Mesendoderm (in vitro differentiated cells): ENCODE measurements at regions not wholly inside any gene's neighbourhood (a gene's known extent, or its start where the extent isn't known, plus 50 kb on each side); places are given as distances from the start of the nearest gene placed in this dataset.
"Not testable (repeated sequence)": the region's sequence is repeated elsewhere in the genome, so short reads cannot be mapped to it uniquely, and the experiment has no call there.

Source experiments
- DNase-seq: peaks from one replicate; pipeline ENCODE4 v3.0.0; 2013
- H2AK5ac ChIP-seq: 2 replicates; pipeline ENCODE4 v1.6.1; 2013; ENCODE audit warnings: low read length, inconsistent platforms
- H2BK120ac ChIP-seq: 2 replicates; pipeline ENCODE4 v1.6.1; 2013; ENCODE audit warnings: low read depth, mild to moderate bottlenecking, low read length, moderate library complexity, mixed read lengths
- H2BK15ac ChIP-seq: replicated peaks from 2 replicates; pipeline ENCODE4 v1.6.1; 2013; ENCODE audit warnings: low read depth, mild to moderate bottlenecking, moderate library complexity
- H2BK5ac ChIP-seq: 2 replicates; pipeline ENCODE4 v1.6.1; 2013; ENCODE audit warnings: low read length, inconsistent platforms
- H3K18ac ChIP-seq: 2 replicates; pipeline ENCODE4 v1.6.1; 2013; ENCODE audit warnings: mild to moderate bottlenecking, low read length, mixed read lengths
- H3K23ac ChIP-seq: one replicate; pipeline ENCODE4 v1.6.1; 2013; ENCODE audit warnings: low read length
- H3K27ac ChIP-seq: 2 replicates; pipeline ENCODE4 v1.5.1; 2013; ENCODE audit warnings: low read depth, mild to moderate bottlenecking, inconsistent platforms, low read length, moderate library complexity
- H3K27me3 ChIP-seq: 2 replicates; pipeline ENCODE4 v1.6.1; 2013; ENCODE audit warnings: low read length, control low read depth, mild to moderate bottlenecking, inconsistent platforms; ENCODE audit not compliant: insufficient read depth, poor library complexity
- H3K36me3 ChIP-seq: 2 replicates; pipeline ENCODE4 v1.6.1; 2013; ENCODE audit warnings: low read length, inconsistent platforms; ENCODE audit not compliant: control insufficient read depth, insufficient read depth
- H3K4ac ChIP-seq: one replicate; pipeline ENCODE4 v1.6.1; 2013; ENCODE audit warnings: low read depth, mild to moderate bottlenecking, low read length, moderate library complexity
- H3K4me1 ChIP-seq: 2 replicates; pipeline ENCODE4 v1.6.1; 2013; ENCODE audit warnings: low read depth, low read length, inconsistent platforms; ENCODE audit not compliant: control insufficient read depth
- H3K4me2 ChIP-seq: 2 replicates; pipeline ENCODE4 v1.6.1; 2013; ENCODE audit warnings: low read length
- H3K4me3 ChIP-seq: 2 replicates; pipeline ENCODE4 v1.5.1; 2013; ENCODE audit warnings: mild to moderate bottlenecking, low read length
- H3K56ac ChIP-seq: one replicate; pipeline ENCODE4 v1.6.1; 2013; ENCODE audit warnings: low read length
- H3K79me1 ChIP-seq: 2 replicates; pipeline ENCODE4 v1.6.1; 2013; ENCODE audit warnings: low read length, inconsistent platforms
- H3K79me2 ChIP-seq: 2 replicates; pipeline ENCODE4 v1.6.1; 2013; ENCODE audit warnings: mild to moderate bottlenecking, low read length; ENCODE audit not compliant: control insufficient read depth, insufficient read depth
- H3K9ac ChIP-seq: 2 replicates; pipeline ENCODE4 v1.6.1; 2013; ENCODE audit warnings: low read length, inconsistent platforms
- H4K5ac ChIP-seq: one replicate; pipeline ENCODE4 v1.6.1; 2013; ENCODE audit warnings: low read length
- H4K8ac ChIP-seq: one replicate; pipeline ENCODE4 v1.6.1; 2013; ENCODE audit warnings: low read depth, mild to moderate bottlenecking, control low read depth, low read length, moderate library complexity
- WGBS: extraction: QIAGEN DNeasy Blood & Tissue Kit; methylation state at CpG from one replicate; pipeline ENCODE4 v1.1.7; 2013; ENCODE audit warnings: low lambda C conversion rate, missing lambda C conversion rate; ENCODE audit not compliant: insufficient coverage; ENCODE audit errors: extremely low coverage; 5-methylcytosine and 5-hydroxymethylcytosine counted together

DNA sequence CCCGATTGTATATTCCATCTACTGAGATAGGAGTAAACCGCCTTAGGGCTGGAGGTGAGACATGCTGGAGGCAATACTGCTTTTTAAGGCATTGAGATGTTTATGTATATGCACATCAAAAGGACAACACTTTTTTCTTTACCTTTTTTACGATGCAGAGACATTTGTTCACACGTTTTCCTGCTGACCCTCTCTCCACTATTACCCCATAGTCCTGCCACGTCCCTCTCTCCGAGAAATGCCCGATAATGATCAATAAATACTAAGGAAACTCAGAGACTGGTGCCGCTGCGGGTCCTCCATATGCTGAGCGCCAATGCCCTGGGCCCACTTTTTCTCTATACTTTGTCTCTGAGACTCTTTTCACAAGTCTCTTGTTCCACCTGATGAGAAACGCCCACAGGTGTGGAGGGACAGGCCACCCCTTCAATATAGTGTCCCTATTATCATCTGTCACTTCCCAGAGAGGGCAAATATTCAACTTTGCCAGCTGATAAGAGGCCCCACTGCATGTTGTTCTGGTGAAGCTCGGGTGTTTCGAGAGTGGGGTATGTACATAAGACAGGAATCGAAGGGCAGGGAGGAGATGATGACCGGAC is 4203.5 kb upstream of the OR11H1 start:
- not testable (repeated sequence) for H3K4me1 ChIP-seq, H3K9ac ChIP-seq, H4K8ac ChIP-seq, H3K27ac ChIP-seq, H3K23ac ChIP-seq, H3K27me3 ChIP-seq, H4K5ac ChIP-seq, H3K79me1 ChIP-seq, H3K18ac ChIP-seq, H3K4me2 ChIP-seq, H2BK120ac ChIP-seq, H3K4ac ChIP-seq, H2BK15ac ChIP-seq, H3K36me3 ChIP-seq, H3K79me2 ChIP-seq, DNase-seq, H3K4me3 ChIP-seq, H2BK5ac ChIP-seq, H2AK5ac ChIP-seq, H3K56ac ChIP-seq
- WGBS, result no CpG with 5 or more reads among the region's 15 CpGs

DNA sequence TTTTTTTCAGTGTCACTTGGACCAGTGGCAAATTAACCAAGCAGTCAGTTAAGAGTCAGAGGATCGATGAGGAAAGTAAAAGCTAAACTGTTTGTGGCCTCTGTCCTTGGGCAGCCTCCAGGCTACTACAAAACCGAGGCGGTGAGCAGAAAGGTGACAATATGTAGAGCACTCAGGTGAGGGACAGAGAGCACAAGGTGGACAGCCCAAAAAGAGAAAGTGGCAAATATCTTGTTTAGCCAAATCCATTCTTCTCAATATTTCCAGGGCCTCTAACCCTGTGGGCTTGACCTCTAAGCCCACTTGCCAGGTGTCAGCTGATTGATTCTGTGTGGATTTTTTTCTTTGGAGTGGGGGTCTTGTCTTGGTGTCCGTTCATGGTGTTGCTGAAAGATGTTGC is 4202.2 kb upstream of the OR11H1 start:
- Histone ChIP-seq H3K23ac (no peak overlapping the region), H2AK5ac (no peak overlapping the region), H4K8ac (no peak overlapping the region), H3K4me2 (no peak overlapping the region), H3K27me3 (no peaks in the 10 kb centered on the region), H3K56ac (no peak overlapping the region), H3K27ac (no peak overlapping the region), H3K79me2 (no peaks in the 10 kb centered on the region), H3K4ac (no peak overlapping the region), H2BK120ac (no peak overlapping the region), H3K18ac (no peak overlapping the region), H3K9ac (no peak overlapping the region), H3K36me3 (no peaks in the 10 kb centered on the region), H4K5ac (no peak overlapping the region), H3K79me1 (no peaks in the 10 kb centered on the region), H3K4me1 (no peaks in the 10 kb centered on the region), H2BK5ac (no peak overlapping the region), H3K4me3 (peak overlapping the region; percentile 5), H2BK15ac (no peak overlapping the region)
- no peak for DNase-seq
- no CpG with 5 or more reads among the region's 4 CpGs for WGBS

DNA sequence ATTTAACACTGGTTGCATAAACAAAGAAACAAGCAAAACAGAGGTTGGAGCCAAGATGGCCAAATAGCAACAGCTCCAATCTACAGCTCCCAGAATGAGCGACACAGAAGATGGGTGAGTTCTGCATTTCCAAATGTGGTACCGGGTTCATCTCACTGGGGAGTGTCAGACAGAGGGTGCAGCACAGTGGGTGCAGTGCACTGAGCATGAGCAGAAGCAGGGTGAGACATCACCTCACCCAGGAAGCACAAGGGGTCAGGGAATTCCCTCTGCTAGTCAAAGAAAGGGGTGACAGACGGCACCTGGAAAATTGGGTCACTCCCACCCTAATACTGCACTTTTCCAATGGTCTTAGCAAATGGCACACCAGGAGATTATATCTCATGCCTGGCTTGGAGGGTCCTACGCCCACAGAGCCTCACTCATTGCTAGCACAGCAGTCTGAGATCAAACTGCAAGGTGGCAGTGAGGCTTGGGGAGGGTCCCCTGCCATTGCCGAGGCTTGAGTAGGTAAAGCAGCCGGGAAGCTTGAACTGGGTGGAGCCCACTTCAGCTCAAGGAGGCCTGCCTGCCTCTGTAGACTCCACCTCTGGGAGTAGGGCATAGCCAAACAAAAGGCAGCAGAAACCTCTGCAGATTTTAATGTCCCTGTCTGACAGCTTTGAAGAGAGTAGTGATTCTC is 4186.5 kb upstream of the OR11H1 start:
- H3K4me1 ChIP-seq, H4K8ac ChIP-seq, H3K56ac ChIP-seq, H3K18ac ChIP-seq, H2BK15ac ChIP-seq, H3K79me1 ChIP-seq, H3K27ac ChIP-seq, H3K23ac ChIP-seq, H3K9ac ChIP-seq, H3K4me2 ChIP-seq, H3K36me3 ChIP-seq, H3K27me3 ChIP-seq, H3K4me3 ChIP-seq, H3K79me2 ChIP-seq, H3K4ac ChIP-seq, H2BK120ac ChIP-seq, H2BK5ac ChIP-seq, DNase-seq, H4K5ac ChIP-seq, H2AK5ac ChIP-seq: not testable (repeated sequence)
- WGBS, result no CpG with 5 or more reads among the region's 6 CpGs

DNA sequence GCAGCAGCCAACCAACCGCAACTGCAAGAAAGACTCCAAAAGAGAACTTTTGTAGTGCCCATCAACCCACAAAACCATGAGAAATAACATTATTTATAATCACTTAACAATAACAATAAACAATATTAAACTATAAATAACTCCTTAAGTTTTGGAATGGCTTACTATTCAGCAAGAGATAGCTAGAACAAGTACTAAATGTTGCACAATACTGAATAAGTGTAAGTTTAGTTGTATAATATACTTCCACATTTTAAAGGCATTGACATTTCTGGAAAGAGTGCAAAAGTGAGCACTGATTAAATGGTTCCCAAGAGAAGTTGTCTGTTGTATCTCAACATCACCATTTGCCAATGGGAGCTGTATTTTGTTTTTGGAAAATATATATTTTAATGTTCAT is 4176.8 kb upstream of the OR11H1 start:
- not testable (repeated sequence) for H3K4ac ChIP-seq, DNase-seq, H3K23ac ChIP-seq, H3K36me3 ChIP-seq, H3K4me1 ChIP-seq, H2BK120ac ChIP-seq, H2BK15ac ChIP-seq, H3K4me2 ChIP-seq, H3K9ac ChIP-seq, H3K79me1 ChIP-seq, H4K8ac ChIP-seq, H4K5ac ChIP-seq, H2BK5ac ChIP-seq, H3K27me3 ChIP-seq, H2AK5ac ChIP-seq, H3K27ac ChIP-seq, H3K56ac ChIP-seq, H3K4me3 ChIP-seq, H3K79me2 ChIP-seq, H3K18ac ChIP-seq
- no CpG with 5 or more reads among the region's 1 CpG for WGBS

DNA sequence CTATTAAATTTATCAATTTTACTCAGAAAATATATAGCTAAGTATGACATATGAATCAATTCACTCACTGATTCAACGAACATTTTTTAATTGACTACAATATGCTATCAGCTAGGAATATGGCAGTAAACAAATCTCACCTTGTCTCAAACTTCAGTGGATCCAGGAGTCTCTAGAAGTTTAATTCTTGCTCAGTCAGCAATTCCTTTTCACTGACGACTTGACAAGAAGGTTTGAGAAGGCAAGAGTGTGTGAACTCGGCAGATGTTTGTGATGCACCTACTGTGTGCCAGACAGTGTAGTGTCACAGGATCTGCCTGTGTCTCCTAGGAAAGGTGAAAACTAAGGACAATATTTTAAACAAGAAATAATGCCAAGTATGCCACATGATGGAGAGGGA is 4175.7 kb upstream of the OR11H1 start:
- H3K79me2 ChIP-seq, H3K27me3 ChIP-seq, H2AK5ac ChIP-seq, DNase-seq, H3K79me1 ChIP-seq, H2BK5ac ChIP-seq, H3K4ac ChIP-seq, H3K4me1 ChIP-seq, H3K4me3 ChIP-seq, H3K36me3 ChIP-seq, H2BK15ac ChIP-seq, H3K56ac ChIP-seq, H3K18ac ChIP-seq, H3K27ac ChIP-seq, H2BK120ac ChIP-seq, H3K4me2 ChIP-seq, H3K9ac ChIP-seq, H3K23ac ChIP-seq, H4K8ac ChIP-seq, H4K5ac ChIP-seq: not testable (repeated sequence)
- WGBS, result no CpG with 5 or more reads among the region's 3 CpGs

DNA sequence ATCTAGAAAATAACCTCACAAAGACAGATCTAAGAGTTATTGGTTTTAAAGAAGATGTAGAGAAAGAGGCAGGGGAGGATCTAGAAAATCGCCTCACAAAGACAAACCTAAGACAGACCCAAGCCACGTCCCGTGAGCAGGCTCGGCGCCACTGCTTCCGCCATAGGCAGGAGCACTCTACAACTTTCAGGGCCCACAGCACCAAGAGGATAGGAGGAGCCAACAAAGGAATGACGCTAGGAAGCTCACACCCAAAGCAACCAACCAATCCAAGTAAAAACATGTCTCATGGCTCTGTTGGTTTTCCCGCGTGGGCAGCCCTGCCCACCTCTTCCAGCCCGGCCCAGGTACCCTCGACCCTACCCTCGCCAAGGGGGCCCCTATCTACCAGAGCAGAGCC is 4167.4 kb upstream of the OR11H1 start:
- Histone ChIP-seq H4K5ac (no peak overlapping the region), H3K9ac (no peak overlapping the region), H2BK15ac (no peak overlapping the region), H3K18ac (no peak overlapping the region), H3K27ac (no peak overlapping the region), H3K27me3 (no peaks in the 10 kb centered on the region), H2BK5ac (no peak overlapping the region), H3K4me1 (no peaks in the 10 kb centered on the region), H3K79me1 (no peaks in the 10 kb centered on the region), H2BK120ac (no peak overlapping the region), H3K4ac (no peak overlapping the region), H3K23ac (no peak overlapping the region), H4K8ac (no peak overlapping the region), H3K4me2 (no peak overlapping the region), H3K36me3 (no peaks in the 10 kb centered on the region), H3K4me3 (no peak overlapping the region), H2AK5ac (no peak overlapping the region), H3K56ac (no peak overlapping the region), H3K79me2 (no peaks in the 10 kb centered on the region)
- WGBS, result no CpG with 5 or more reads among the region's 12 CpGs
- DNase-seq, result no peak
